ENCODE measurements at regions not wholly inside any gene's neighbourhood (a gene's known extent, or its start where the extent isn't known, plus 50 kb on each side); places are given as distances from the start of the nearest gene placed in this dataset.

DNA sequence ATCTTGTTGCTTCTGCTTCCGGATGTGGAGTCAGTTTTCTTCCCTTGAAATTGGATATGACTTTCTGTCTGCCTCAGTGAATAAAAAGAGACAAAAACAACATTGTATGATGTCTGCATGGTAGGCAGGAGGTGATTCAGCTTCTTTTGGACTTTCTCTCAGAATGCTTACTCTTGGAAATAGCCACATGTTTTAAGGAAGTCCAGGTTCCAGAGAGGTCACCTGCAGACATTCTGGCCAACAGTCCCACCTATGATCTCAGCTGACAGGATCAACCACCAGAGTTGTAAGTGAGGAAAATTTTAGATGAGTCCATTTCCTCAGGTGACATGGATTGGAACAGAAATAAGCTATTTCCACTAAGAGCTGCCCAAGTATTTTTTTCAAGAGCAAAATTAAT, 508.7 kb upstream of the FAM98A start:
- Mint-ChIP-seq H3K36me3 (ENCODE audit: low read depth) (no peaks in the 10 kb centered on the region), H3K27me3 (no peaks in the 10 kb centered on the region), H3K4me3 (no peak overlapping the region), H3K27ac (no peak overlapping the region), H3K9me3 (no peaks in the 10 kb centered on the region), H3K4me1 (ENCODE audit: low read depth) (no peaks in the 10 kb centered on the region)
- no peak for ATAC-seq (ENCODE audit: poor library complexity)
- intact Hi-C loops (cut with DNase I, micrococcal nuclease): no loop called here
- POLR2A ChIA-PET: no interaction called here
- peaks cover 0 to 4% of the 10 kb centered on the region in 2 experiments for H3K9me3 ChIP-seq (ENCODE audit: control insufficient read depth in 1 of 2, insufficient read depth in 1 of 2, low read length in 2 of 2)
- DNase-seq: no peak
- H3K27ac ChIP-seq (ENCODE audit: low read depth in 1 of 2, low read length in 2 of 2): no peak overlapping the region
- H3K4me3 ChIP-seq (ENCODE audit: low read length): no peak overlapping the region
- no peak for TF ChIP-seq CTCF (IDR thresholded peaks at IDR 0.05)
- H3K27me3 ChIP-seq (ENCODE audit: control insufficient read depth in 1 of 2, insufficient read depth in 2 of 2, low read length in 2 of 2): no peaks in the 10 kb centered on the region
- no peaks in the 10 kb centered on the region for H3K36me3 ChIP-seq (ENCODE audit: insufficient read depth, low read length)
- CTCF ChIA-PET: no interaction called here
- no peaks in the 10 kb centered on the region for H3K4me1 ChIP-seq (ENCODE audit: insufficient read depth, low read length)

GRCh38 chr2:34105006-34105767, 506.1 kb upstream of the FAM98A start:
- intact Hi-C loops (cut with DNase I, micrococcal nuclease): no loop called here
- Histone ChIP-seq H3K4me3 (ENCODE audit: low read length) (no peak overlapping the region), H3K4me1 (ENCODE audit: insufficient read depth, low read length) (no peaks in the 10 kb centered on the region), H3K36me3 (ENCODE audit: insufficient read depth, low read length) (no peaks in the 10 kb centered on the region), H3K27ac (ENCODE audit: low read depth in 1 of 2, low read length in 2 of 2) (no peak overlapping the region), H3K27me3 (ENCODE audit: control insufficient read depth in 1 of 2, insufficient read depth in 2 of 2, low read length in 2 of 2) (no peaks in the 10 kb centered on the region), H3K9me3 (ENCODE audit: control insufficient read depth in 1 of 2, insufficient read depth in 1 of 2, low read length in 2 of 2) (peaks cover 0 to 4% of the 10 kb centered on the region in 2 experiments)
- ChIA-PET POLR2A (no interaction called here), CTCF (no interaction called here)
- ATAC-seq (ENCODE audit: poor library complexity) (no peak), DNase-seq (no peak)
- Mint-ChIP-seq H3K4me3 (no peak overlapping the region), H3K27me3 (no peaks in the 10 kb centered on the region), H3K4me1 (ENCODE audit: low read depth) (no peaks in the 10 kb centered on the region), H3K36me3 (ENCODE audit: low read depth) (no peaks in the 10 kb centered on the region), H3K9me3 (no peaks in the 10 kb centered on the region), H3K27ac (no peak overlapping the region)
- TF ChIP-seq CTCF (IDR thresholded peaks at IDR 0.05): no peak

- no peaks in the 10 kb centered on the region for H3K36me3 Mint-ChIP-seq (ENCODE audit: low read depth)
- no peaks in the 10 kb centered on the region for H3K9me3 Mint-ChIP-seq
- DNase-seq: no peak
- ChIA-PET CTCF (no interaction called here), POLR2A (no interaction called here)
- no peaks in the 10 kb centered on the region for H3K4me1 ChIP-seq (ENCODE audit: insufficient read depth, low read length)
- H3K9me3 ChIP-seq (ENCODE audit: control insufficient read depth in 1 of 2, insufficient read depth in 1 of 2, low read length in 2 of 2): peaks cover 0 to 4% of the 10 kb centered on the region in 2 experiments
- no peaks in the 10 kb centered on the region for H3K27me3 ChIP-seq (ENCODE audit: control insufficient read depth in 1 of 2, insufficient read depth in 2 of 2, low read length in 2 of 2)
- no peak overlapping the region for H3K27ac ChIP-seq (ENCODE audit: low read depth in 1 of 2, low read length in 2 of 2)
- H3K36me3 ChIP-seq (ENCODE audit: insufficient read depth, low read length): no peaks in the 10 kb centered on the region
- ATAC-seq (ENCODE audit: poor library complexity): no peak
- H3K27ac Mint-ChIP-seq: no peak overlapping the region
- TF ChIP-seq CTCF (IDR thresholded peaks at IDR 0.05): no peak
- no peak overlapping the region for H3K4me3 Mint-ChIP-seq
- H3K4me3 ChIP-seq (ENCODE audit: low read length): no peak overlapping the region
- H3K27me3 Mint-ChIP-seq: no peaks in the 10 kb centered on the region
- intact Hi-C loops (cut with DNase I, micrococcal nuclease): no loop called here
- no peaks in the 10 kb centered on the region for H3K4me1 Mint-ChIP-seq (ENCODE audit: low read depth)
Measured at GRCh38 chr2:34104601-34105000, 505.5 kb upstream of the FAM98A start.

All from CD4-positive, alpha-beta T cell (primary cell).